Body of pancreas (tissue), 4 donors: ENCODE measurements at regions not wholly inside any gene's neighbourhood (a gene's known extent, or its start where the extent isn't known, plus 50 kb on each side); places are given as distances from the start of the nearest gene placed in this dataset.

Experiments used
- ATAC-seq: fragments of 150-250 bp; one replicate; pipeline ENCODE4 v1.9.1; 2016
- DNase-seq, 4 donors: peaks; one replicate each; pipeline ENCODE4 v3.0.0-alpha.2; 2019
- H3K27ac ChIP-seq, 4 donors: fragments of 200-600 bp; sonication (generic); 1 replicate in 3 of 4; 2 replicates in 1 of 4; pipeline versions ENCODE4 v1.5.1 to v1.6.1; 2016 to 2019; ENCODE audit warnings: mild to moderate bottlenecking in 1 of 4, mixed read lengths in 1 of 4, moderate library complexity in 1 of 4
- H3K27me3 ChIP-seq, 2 donors: fragments of 200-600 bp; sonication (generic); one replicate each; pipeline ENCODE4 v1.6.0; 2016; ENCODE audit warnings: mild to moderate bottlenecking in 1 of 2
- H3K36me3 ChIP-seq, 2 donors: fragments of 200-600 bp; sonication (generic); replicated peaks in 1 of 2; 2 replicates each; pipeline ENCODE4 v1.5.1; 2016; ENCODE audit warnings: low read depth in 2 of 2; ENCODE audit not compliant: insufficient read depth in 1 of 2
- H3K4me1 ChIP-seq: fragments of 200-600 bp; sonication (generic); one replicate; pipeline ENCODE4 v1.6.0; 2016
- H3K4me3 ChIP-seq, 2 donors: fragments of 200-600 bp; sonication (generic); 1 replicate in 1 of 2; 2 replicates in 1 of 2; pipeline ENCODE4 v1.5.1; 2016 to 2019
- H3K9me3 ChIP-seq, 3 donors: fragments of 200-600 bp; sonication (generic); 1 replicate in 2 of 3; 2 replicates in 1 of 3; pipeline ENCODE4 v1.5.1; 2016
- POLR2A ChIP-seq, 3 donors: fragments of 450-650 bp; IDR thresholded peaks; one replicate each; pipeline ENCODE4 v1.6.1; 2016; ENCODE audit warnings: antibody characterized with exemption in 3 of 3, mild to moderate bottlenecking in 2 of 3
- WGBS, 2 donors: methylation state at CpG; one replicate each; pipeline ENCODE4 v1.1.5; 2017; 5-methylcytosine and 5-hydroxymethylcytosine counted together
- intact Hi-C: fragments of 100-400 bp; cut with DNase I; formaldehyde crosslinking; loops from one replicate; pipeline ENCODE4 v1.15.1; 2023
- TF ChIP-seq, protein P1 (sequence below), 7 experiments: fragments of 450-650 bp in 4 of 7; fragments of 200-600 bp in 3 of 7; sonication (generic) in 3 of 7; IDR thresholded peaks; one replicate each; pipeline ENCODE4 v1.5.1; 2016 to 2019; ENCODE audit warnings: antibody characterized with exemption in 7 of 7

GRCh38 chr16:86432048-86432447, 78.3 kb upstream of the FOXF1 start:
- Histone ChIP-seq H3K9me3 (no peaks in the 10 kb centered on the region), H3K27me3 (no peaks in the 10 kb centered on the region), H3K4me1 (no peaks in the 10 kb centered on the region), H3K4me3 (no peak overlapping the region), H3K27ac (no peak overlapping the region), H3K36me3 (no peaks in the 10 kb centered on the region)
- WGBS, 2 donors = 75 to 76% methylated on average over 15 to 16 of the region's 16 CpGs
- intact Hi-C loops = no loop called here
- ATAC-seq (no peak), DNase-seq (no peak)
- TF ChIP-seq, protein P1, sequence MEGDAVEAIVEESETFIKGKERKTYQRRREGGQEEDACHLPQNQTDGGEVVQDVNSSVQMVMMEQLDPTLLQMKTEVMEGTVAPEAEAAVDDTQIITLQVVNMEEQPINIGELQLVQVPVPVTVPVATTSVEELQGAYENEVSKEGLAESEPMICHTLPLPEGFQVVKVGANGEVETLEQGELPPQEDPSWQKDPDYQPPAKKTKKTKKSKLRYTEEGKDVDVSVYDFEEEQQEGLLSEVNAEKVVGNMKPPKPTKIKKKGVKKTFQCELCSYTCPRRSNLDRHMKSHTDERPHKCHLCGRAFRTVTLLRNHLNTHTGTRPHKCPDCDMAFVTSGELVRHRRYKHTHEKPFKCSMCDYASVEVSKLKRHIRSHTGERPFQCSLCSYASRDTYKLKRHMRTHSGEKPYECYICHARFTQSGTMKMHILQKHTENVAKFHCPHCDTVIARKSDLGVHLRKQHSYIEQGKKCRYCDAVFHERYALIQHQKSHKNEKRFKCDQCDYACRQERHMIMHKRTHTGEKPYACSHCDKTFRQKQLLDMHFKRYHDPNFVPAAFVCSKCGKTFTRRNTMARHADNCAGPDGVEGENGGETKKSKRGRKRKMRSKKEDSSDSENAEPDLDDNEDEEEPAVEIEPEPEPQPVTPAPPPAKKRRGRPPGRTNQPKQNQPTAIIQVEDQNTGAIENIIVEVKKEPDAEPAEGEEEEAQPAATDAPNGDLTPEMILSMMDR (IDR thresholded peaks at IDR 0.05) = no peak
- no peak for TF ChIP-seq POLR2A (IDR thresholded peaks at IDR 0.05)

DNA sequence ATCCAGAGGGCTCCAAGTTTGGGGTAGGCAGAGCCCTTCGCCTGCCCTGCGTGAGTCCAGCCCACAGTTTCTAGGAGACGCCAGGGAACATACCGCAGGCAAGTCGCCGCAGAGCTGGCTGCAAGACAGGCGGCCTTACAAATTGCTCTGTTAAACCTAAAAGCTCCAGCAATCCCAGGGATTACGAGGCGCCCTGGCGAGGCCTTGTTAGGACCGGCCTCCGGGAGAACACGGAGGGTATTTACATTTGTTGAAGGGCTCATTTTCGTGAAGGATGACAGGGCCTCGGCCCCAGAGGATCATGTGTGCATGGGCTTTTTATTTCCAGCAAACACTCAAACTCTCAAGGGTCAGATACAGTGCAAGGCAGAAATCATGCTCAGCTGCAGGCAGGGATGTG, 77.6 kb upstream of the FOXF1 start:
- H3K9me3 ChIP-seq = no peaks in the 10 kb centered on the region
- DNase-seq (no peak), ATAC-seq (no peak)
- no peak overlapping the region for H3K4me3 ChIP-seq
- H3K27ac ChIP-seq = no peak overlapping the region
- H3K27me3 ChIP-seq = no peaks in the 10 kb centered on the region
- TF ChIP-seq, protein P1 (IDR thresholded peaks at IDR 0.05) = no peak
- TF ChIP-seq POLR2A (IDR thresholded peaks at IDR 0.05) = no peak
- H3K36me3 ChIP-seq = no peaks in the 10 kb centered on the region
- no peaks in the 10 kb centered on the region for H3K4me1 ChIP-seq
- intact Hi-C loops = no loop called here
- WGBS, 2 donors = 52 to 62% methylated on average over 9 to 15 of the region's 15 CpGs

- intact Hi-C loops = no loop called here
- H3K9me3 ChIP-seq = no peaks in the 10 kb centered on the region
- DNase-seq (no peak), ATAC-seq (no peak)
- WGBS, 2 donors = 48 to 58% methylated on average over 5 to 7 of the region's 7 CpGs
- no peaks in the 10 kb centered on the region for H3K27me3 ChIP-seq
- TF ChIP-seq, protein P1 (IDR thresholded peaks at IDR 0.05) = no peak
- TF ChIP-seq POLR2A (IDR thresholded peaks at IDR 0.05) = no peak
- no peak overlapping the region for H3K27ac ChIP-seq
- no peaks in the 10 kb centered on the region for H3K4me1 ChIP-seq
- H3K36me3 ChIP-seq = no peaks in the 10 kb centered on the region
- H3K4me3 ChIP-seq = no peak overlapping the region
These were observed 73.7 kb upstream of the FOXF1 start for GRCh38 chr16:86436466-86437185.

- no peaks in the 10 kb centered on the region for H3K4me1 ChIP-seq
- intact Hi-C loops = no loop called here
- H3K9me3 ChIP-seq = no peaks in the 10 kb centered on the region
- ATAC-seq (no peak), DNase-seq (no peak)
- no peaks in the 10 kb centered on the region for H3K27me3 ChIP-seq
- no peaks in the 10 kb centered on the region for H3K36me3 ChIP-seq
- no peak overlapping the region for H3K4me3 ChIP-seq
- TF ChIP-seq, protein P1 (IDR thresholded peaks at IDR 0.05) = no peak
- no peak for TF ChIP-seq POLR2A (IDR thresholded peaks at IDR 0.05)
- no peak overlapping the region for H3K27ac ChIP-seq
- WGBS, 2 donors = 50 to 58% methylated on average over 3 of the region's 3 CpGs
These were observed 73.0 kb upstream of the FOXF1 start for GRCh38 chr16:86437348-86437747.

DNA sequence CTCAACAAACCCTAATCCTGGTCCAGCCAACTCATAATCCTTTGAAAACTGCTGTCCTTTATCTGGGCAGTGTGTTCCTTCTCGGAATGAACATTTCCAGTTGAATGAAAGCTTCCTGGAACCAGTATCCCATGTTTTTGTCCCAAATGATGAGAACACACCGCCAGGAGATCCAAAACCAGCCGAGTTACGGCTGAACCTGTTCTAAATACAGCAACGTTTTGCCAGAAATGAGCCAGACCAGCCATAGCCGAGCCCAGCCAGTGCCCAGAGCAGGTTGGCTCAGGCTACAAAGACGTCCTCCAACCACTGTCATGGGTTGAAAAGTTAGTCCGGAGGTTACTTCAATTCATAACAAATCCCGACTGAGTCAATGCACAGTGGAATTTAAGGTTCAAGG, 67.6 kb upstream of the FOXF1 start:
- Histone ChIP-seq H3K4me3 (no peak overlapping the region), H3K36me3 (no peaks in the 10 kb centered on the region), H3K9me3 (peaks cover 0 to 5% (median 0%) of the 10 kb centered on the region in 3 donors), H3K27ac (no peak overlapping the region), H3K27me3 (no peaks in the 10 kb centered on the region), H3K4me1 (no peaks in the 10 kb centered on the region)
- WGBS, 2 donors = 63 to 65% methylated on average over 9 of the region's 9 CpGs
- TF ChIP-seq, protein P1 (IDR thresholded peaks at IDR 0.05) = no peak
- no peak for TF ChIP-seq POLR2A (IDR thresholded peaks at IDR 0.05)
- DNase-seq = no peak
- intact Hi-C loops = no loop called here
- ATAC-seq = no peak
